NCI-H1048 (cell line): ENCODE measurements at regions not wholly inside any gene's neighbourhood (a gene's known extent, or its start where the extent isn't known, plus 50 kb on each side); places are given as distances from the start of the nearest gene placed in this dataset.

Experiments used
- DNase-seq: peaks from one replicate; lab custom pipeline; 2025; lab: John Stamatoyannopoulos, UW

- no peak for DNase-seq
Observed at GRCh38 chr15:73001840-73002239, 50.4 kb upstream of the NEO1 start.

GRCh38 chr15:73000293-73000692 is 52.0 kb upstream of the NEO1 start:
- no peak for DNase-seq

GRCh38 chr15:72999586-72999985 is 52.7 kb upstream of the NEO1 start:
- DNase-seq: no peak

- DNase-seq: no peak
Observed at GRCh38 chr15:72998681-72999466, 53.4 kb upstream of the NEO1 start.

GRCh38 chr15:72998226-72998625 is 54.0 kb upstream of the NEO1 start:
- DNase-seq: no peak

- DNase-seq: no peak
Observed at GRCh38 chr15:72995849-72996248, 56.4 kb upstream of the NEO1 start.

- peak; percentile 54 for DNase-seq
Observed at GRCh38 chr15:72994534-72995177, 57.6 kb upstream of the NEO1 start.

- no peak for DNase-seq
Observed at GRCh38 chr15:72992841-72993252, 59.4 kb upstream of the NEO1 start.

GRCh38 chr15:72991026-72991425 is 61.2 kb upstream of the NEO1 start:
- no peak for DNase-seq

- DNase-seq: no peak
Observed at GRCh38 chr15:72983801-72984545, 68.3 kb upstream of the NEO1 start.

- no peak for DNase-seq
Observed at GRCh38 chr15:72982714-72983113, 69.5 kb upstream of the NEO1 start.

- no peak for DNase-seq
Observed at GRCh38 chr15:72980661-72981060, 71.6 kb upstream of the NEO1 start.

GRCh38 chr15:72979791-72980190 is 72.5 kb upstream of the NEO1 start:
- DNase-seq: no peak

- no peak for DNase-seq
Observed at GRCh38 chr15:72979308-72979707, 73.0 kb upstream of the NEO1 start.

- DNase-seq: no peak
Observed at GRCh38 chr15:72978223-72978622, 74.0 kb upstream of the NEO1 start.

- DNase-seq: no peak
Observed at GRCh38 chr15:72972362-72972761, 79.9 kb upstream of the NEO1 start.

- DNase-seq: no peak
Observed at GRCh38 chr15:72971766-72972165, 80.5 kb upstream of the NEO1 start.

- no peak for DNase-seq
Observed at GRCh38 chr15:72970933-72971760, 81.1 kb upstream of the NEO1 start.

- no peak for DNase-seq
Observed at GRCh38 chr15:72968531-72968922, 83.7 kb upstream of the NEO1 start.

- no peak for DNase-seq
Observed at GRCh38 chr15:72967811-72968530, 84.3 kb upstream of the NEO1 start.

GRCh38 chr15:72967397-72967796 is 84.9 kb upstream of the NEO1 start:
- DNase-seq: no peak
